SK-N-SH (cell line): ENCODE measurements at regions not wholly inside any gene's neighbourhood (a gene's known extent, or its start where the extent isn't known, plus 50 kb on each side); places are given as distances from the start of the nearest gene placed in this dataset.

Experiments
- CTCF ChIA-PET: fragments of 300-600, 350-600 bp; formaldehyde crosslinking; extraction: SDS; loops from one replicate; lab custom pipeline; 2021; lab: Yijun Ruan, JAX
- POLR2A ChIA-PET: fragments of 350-600 bp; sonication (Branson Sonifier 250); formaldehyde crosslinking; extraction: SDS; loops from one replicate; lab custom pipeline; 2020; ENCODE audit warnings: antibody characterized with exemption, inconsistent platforms; lab: Yijun Ruan, JAX
- DNase-seq: peaks from one replicate; pipeline ENCODE4 v3.0.0; 2012
- H2AFZ ChIP-seq: fragments of 200-600 bp; sonication (generic); 2 replicates; pipeline ENCODE4 v1.8.1; 2016; ENCODE audit warnings: antibody characterized with exemption, mild to moderate bottlenecking, low read depth
- H3F3A ChIP-seq: fragments of 200-600 bp; sonication (generic); replicated peaks from 2 replicates; pipeline ENCODE3; 2016; ENCODE audit warnings: antibody characterized with exemption, mild to moderate bottlenecking; ENCODE audit not compliant: insufficient read depth
- H3K27ac ChIP-seq, 2 experiments: fragments of 200-500 bp in 1 of 2; fragments of 200-600 bp in 1 of 2; sonication (Bioruptor generic) in 1 of 2; sonication (generic), shearing (Covaris generic) in 1 of 2; 2 replicates each; pipeline versions ENCODE4 v1.5.1 to v1.6.1; 2014 to 2016; ENCODE audit warnings: low read depth in 2 of 2, inconsistent platforms in 1 of 2, low read length in 1 of 2, mild to moderate bottlenecking in 1 of 2, mixed read lengths in 1 of 2
- H3K27me3 ChIP-seq: fragments of 200-600 bp; sonication (generic), shearing (Covaris generic); 2 replicates; pipeline ENCODE4 v1.6.1; 2016; ENCODE audit warnings: mixed run types; ENCODE audit not compliant: insufficient read depth
- H3K36me3 ChIP-seq, 2 experiments: fragments of 200-500 bp in 1 of 2; fragments of 200-600 bp in 1 of 2; sonication (Bioruptor generic) in 1 of 2; sonication (generic) in 1 of 2; replicated peaks in 1 of 2; 2 replicates each; pipeline versions ENCODE3 to v1.5.1; 2014 to 2016; ENCODE audit warnings: low read length in 1 of 2, mild to moderate bottlenecking in 1 of 2; ENCODE audit not compliant: insufficient read depth in 2 of 2, control insufficient read depth in 1 of 2
- H3K4me1 ChIP-seq, 2 experiments: fragments of 200-500 bp in 1 of 2; fragments of 200-600 bp in 1 of 2; sonication (Bioruptor generic) in 1 of 2; sonication (generic), shearing (Covaris generic) in 1 of 2; 2 replicates each; pipeline versions ENCODE4 v1.5.1 to v1.6.1; 2014 to 2016; ENCODE audit warnings: low read depth in 1 of 2, low read length in 1 of 2, mixed run types in 1 of 2; ENCODE audit not compliant: insufficient read depth in 2 of 2, control insufficient read depth in 1 of 2
- H3K4me2 ChIP-seq: fragments of 200-600 bp; sonication (generic), shearing (Covaris generic); 2 replicates; pipeline ENCODE4 v1.6.1; 2017; ENCODE audit warnings: mixed run types
- H3K4me3 ChIP-seq, 2 experiments: fragments of 200-500 bp in 1 of 2; fragments of 200-600 bp in 1 of 2; sonication (Bioruptor generic) in 1 of 2; sonication (generic), shearing (Covaris generic) in 1 of 2; 2 replicates each; pipeline versions ENCODE4 v1.5.1 to v1.8.1; 2014 to 2016; ENCODE audit warnings: low read depth in 2 of 2, inconsistent platforms in 1 of 2, low read length in 1 of 2, mild to moderate bottlenecking in 1 of 2, mixed read lengths in 1 of 2, moderate library complexity in 1 of 2
- H3K79me2 ChIP-seq: fragments of 200-600 bp; sonication (generic); 2 replicates; pipeline ENCODE4 v1.8.1; 2017; ENCODE audit warnings: mild to moderate bottlenecking; ENCODE audit not compliant: insufficient read depth
- H3K9ac ChIP-seq: fragments of 200-600 bp; sonication (generic); 2 replicates; pipeline ENCODE4 v1.6.1; 2017; ENCODE audit warnings: mixed run types
- H3K9me2 ChIP-seq: fragments of 200-600 bp; sonication (generic); 2 replicates; pipeline ENCODE4 v1.6.1; 2017; ENCODE audit warnings: mixed run types
- H3K9me3 ChIP-seq: fragments of 200-600 bp; sonication (generic); 2 replicates; pipeline ENCODE4 v1.6.1; 2017; ENCODE audit warnings: mixed run types, mild to moderate bottlenecking, moderate library complexity
- H4K20me1 ChIP-seq: fragments of 200-600 bp; sonication (generic); 2 replicates; pipeline ENCODE4 v1.6.1; 2017; ENCODE audit warnings: mild to moderate bottlenecking, mixed run types; ENCODE audit not compliant: insufficient read depth
- ELF1 ChIP-seq: IDR thresholded peaks from 2 replicates; pipeline ENCODE4 v1.4.0; 2012
- EZH2phosphoT487 ChIP-seq: fragments of 200-600 bp; sonication (generic); IDR thresholded peaks from 2 replicates; pipeline ENCODE4 v1.6.1; 2017; ENCODE audit warnings: low read depth, mixed run types, mild to moderate bottlenecking, antibody characterized with exemption, moderate library complexity, borderline replicate concordance
- FOSL2 ChIP-seq: IDR thresholded peaks from 2 replicates; pipeline ENCODE4 v1.4.0; 2012; ENCODE audit warnings: low read depth, mild to moderate bottlenecking, moderate library complexity, borderline replicate concordance
- GABPA ChIP-seq: IDR thresholded peaks from 2 replicates; pipeline ENCODE4 v1.4.0; 2012; ENCODE audit warnings: low read depth, mild to moderate bottlenecking
- MEF2A ChIP-seq: IDR thresholded peaks from 2 replicates; pipeline ENCODE4 v1.4.0; 2012; ENCODE audit warnings: low read depth, borderline replicate concordance
- MXI1 ChIP-seq: IDR thresholded peaks from 2 replicates; pipeline ENCODE4 v1.6.1; 2012; ENCODE audit warnings: mild to moderate bottlenecking, low read depth, low read length, improper control_type of control experiment
- NFIC ChIP-seq: IDR thresholded peaks from 2 replicates; pipeline ENCODE4 v1.4.0; 2012; ENCODE audit warnings: borderline replicate concordance
- NRF1 ChIP-seq: IDR thresholded peaks from 2 replicates; pipeline ENCODE4 v1.6.1; 2012; ENCODE audit warnings: low read depth, mild to moderate bottlenecking, low read length
- RFX5 ChIP-seq: IDR thresholded peaks from 2 replicates; pipeline ENCODE4 v1.6.1; 2012; ENCODE audit warnings: mild to moderate bottlenecking, improper control_type of control experiment, low read length
- RXRA ChIP-seq: IDR thresholded peaks from 2 replicates; pipeline ENCODE4 v1.4.0; 2012; ENCODE audit warnings: low read depth, mild to moderate bottlenecking, borderline replicate concordance
- TAF1 ChIP-seq: IDR thresholded peaks from 2 replicates; pipeline ENCODE4 v1.6.1; 2012; ENCODE audit warnings: low read depth, mild to moderate bottlenecking, low read length, moderate library complexity, borderline replicate concordance
- TCF12 ChIP-seq: IDR thresholded peaks from 2 replicates; pipeline ENCODE4 v1.4.0; 2012
- TEAD4 ChIP-seq: IDR thresholded peaks from 2 replicates; pipeline ENCODE4 v1.4.0; 2012; ENCODE audit warnings: mild to moderate bottlenecking, borderline replicate concordance; ENCODE audit not compliant: insufficient read depth
- YY1 ChIP-seq: IDR thresholded peaks from 2 replicates; pipeline ENCODE4 v1.4.0; 2012; ENCODE audit warnings: low read depth, mild to moderate bottlenecking
- WGBS: methylation state at CpG from one replicate; pipeline ENCODE4 v1.1.6; 2017; ENCODE audit warnings: low lambda C conversion rate; 5-methylcytosine and 5-hydroxymethylcytosine counted together
- TF ChIP-seq, protein P1 (sequence below): fragments of 150-350 bp; IDR thresholded peaks from 2 replicates; pipeline ENCODE4 v1.6.1; 2016; ENCODE audit warnings: mild to moderate bottlenecking, low read depth, low read length
- TF ChIP-seq, protein P2 (sequence below): IDR thresholded peaks from 2 replicates; pipeline ENCODE4 v1.6.1; 2012; ENCODE audit warnings: mild to moderate bottlenecking, low read depth, low read length, moderate library complexity
- TF ChIP-seq, protein P3 (sequence below): IDR thresholded peaks from 2 replicates; pipeline ENCODE4 v1.4.0; 2012; ENCODE audit warnings: low read depth, borderline replicate concordance
- TF ChIP-seq, protein P4 (sequence below): fragments of 150-350 bp; IDR thresholded peaks from 2 replicates; pipeline ENCODE4 v1.6.1; 2017; ENCODE audit warnings: antibody characterized with exemption, low read length, low read depth, borderline replicate concordance
- TF ChIP-seq, protein P5 (sequence below): IDR thresholded peaks from 2 replicates; pipeline ENCODE4; 2012

DNA sequence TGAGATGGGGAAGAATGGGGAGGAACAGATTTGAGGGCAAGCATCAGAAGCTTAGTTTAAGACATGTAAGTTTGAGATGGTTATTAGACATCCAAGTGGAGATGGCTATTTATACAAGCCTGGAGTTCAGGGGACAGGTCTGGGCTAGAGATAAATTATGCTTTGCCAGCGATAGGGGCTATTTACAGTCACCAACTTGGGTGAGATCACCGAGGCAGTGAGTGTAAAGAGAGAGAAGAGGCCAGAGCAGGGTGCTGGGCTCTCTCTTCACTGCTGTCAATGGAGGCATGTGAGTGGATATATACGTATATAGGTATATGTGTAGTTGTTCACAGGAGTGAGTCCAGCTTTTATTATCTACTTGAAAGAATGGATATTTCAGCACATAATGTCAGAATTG lies 81.0 kb downstream of the QPCT start:
- DNase-seq = no peak
- 82% methylated on average over 3 of the region's 3 CpGs for WGBS
- ChIA-PET CTCF (interaction anchor here (1.7 to 5.7 kb wide), 4 partner anchors 9 to 465 kb away, joined by 5 to 30 read pairs (median 12); no protein-coding TSS in a partner anchor), POLR2A (no interaction called here)
- Histone ChIP-seq H3K9me3 (0 out of 2 replicates have a peak, but pooled peaks cover 6% of the 10 kb centered on the region), H3K9me2 (no peaks in the 10 kb centered on the region), H3K27ac (no peak overlapping the region), H3K9ac (no peak overlapping the region), H4K20me1 (no peaks in the 10 kb centered on the region), H2AFZ (no peak overlapping the region), H3F3A (no peaks in the 10 kb centered on the region), H3K36me3 (no peaks in the 10 kb centered on the region), H3K4me1 (no peaks in the 10 kb centered on the region), H3K4me2 (no peak overlapping the region), H3K27me3 (no peaks in the 10 kb centered on the region), H3K4me3 (no peak overlapping the region), H3K79me2 (no peaks in the 10 kb centered on the region)
- TF ChIP-seq EZH2phosphoT487 (no peak), RFX5 (no peak), MEF2A (no peak), FOSL2 (no peak), TAF1 (no peak), YY1 (no peak), ELF1 (no peak), TCF12 (no peak)
- TF ChIP-seq, protein P1, sequence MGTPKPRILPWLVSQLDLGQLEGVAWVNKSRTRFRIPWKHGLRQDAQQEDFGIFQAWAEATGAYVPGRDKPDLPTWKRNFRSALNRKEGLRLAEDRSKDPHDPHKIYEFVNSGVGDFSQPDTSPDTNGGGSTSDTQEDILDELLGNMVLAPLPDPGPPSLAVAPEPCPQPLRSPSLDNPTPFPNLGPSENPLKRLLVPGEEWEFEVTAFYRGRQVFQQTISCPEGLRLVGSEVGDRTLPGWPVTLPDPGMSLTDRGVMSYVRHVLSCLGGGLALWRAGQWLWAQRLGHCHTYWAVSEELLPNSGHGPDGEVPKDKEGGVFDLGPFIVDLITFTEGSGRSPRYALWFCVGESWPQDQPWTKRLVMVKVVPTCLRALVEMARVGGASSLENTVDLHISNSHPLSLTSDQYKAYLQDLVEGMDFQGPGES = no peak
- TF ChIP-seq, protein P2, sequence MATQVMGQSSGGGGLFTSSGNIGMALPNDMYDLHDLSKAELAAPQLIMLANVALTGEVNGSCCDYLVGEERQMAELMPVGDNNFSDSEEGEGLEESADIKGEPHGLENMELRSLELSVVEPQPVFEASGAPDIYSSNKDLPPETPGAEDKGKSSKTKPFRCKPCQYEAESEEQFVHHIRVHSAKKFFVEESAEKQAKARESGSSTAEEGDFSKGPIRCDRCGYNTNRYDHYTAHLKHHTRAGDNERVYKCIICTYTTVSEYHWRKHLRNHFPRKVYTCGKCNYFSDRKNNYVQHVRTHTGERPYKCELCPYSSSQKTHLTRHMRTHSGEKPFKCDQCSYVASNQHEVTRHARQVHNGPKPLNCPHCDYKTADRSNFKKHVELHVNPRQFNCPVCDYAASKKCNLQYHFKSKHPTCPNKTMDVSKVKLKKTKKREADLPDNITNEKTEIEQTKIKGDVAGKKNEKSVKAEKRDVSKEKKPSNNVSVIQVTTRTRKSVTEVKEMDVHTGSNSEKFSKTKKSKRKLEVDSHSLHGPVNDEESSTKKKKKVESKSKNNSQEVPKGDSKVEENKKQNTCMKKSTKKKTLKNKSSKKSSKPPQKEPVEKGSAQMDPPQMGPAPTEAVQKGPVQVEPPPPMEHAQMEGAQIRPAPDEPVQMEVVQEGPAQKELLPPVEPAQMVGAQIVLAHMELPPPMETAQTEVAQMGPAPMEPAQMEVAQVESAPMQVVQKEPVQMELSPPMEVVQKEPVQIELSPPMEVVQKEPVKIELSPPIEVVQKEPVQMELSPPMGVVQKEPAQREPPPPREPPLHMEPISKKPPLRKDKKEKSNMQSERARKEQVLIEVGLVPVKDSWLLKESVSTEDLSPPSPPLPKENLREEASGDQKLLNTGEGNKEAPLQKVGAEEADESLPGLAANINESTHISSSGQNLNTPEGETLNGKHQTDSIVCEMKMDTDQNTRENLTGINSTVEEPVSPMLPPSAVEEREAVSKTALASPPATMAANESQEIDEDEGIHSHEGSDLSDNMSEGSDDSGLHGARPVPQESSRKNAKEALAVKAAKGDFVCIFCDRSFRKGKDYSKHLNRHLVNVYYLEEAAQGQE = no peak
- TF ChIP-seq, protein P3, sequence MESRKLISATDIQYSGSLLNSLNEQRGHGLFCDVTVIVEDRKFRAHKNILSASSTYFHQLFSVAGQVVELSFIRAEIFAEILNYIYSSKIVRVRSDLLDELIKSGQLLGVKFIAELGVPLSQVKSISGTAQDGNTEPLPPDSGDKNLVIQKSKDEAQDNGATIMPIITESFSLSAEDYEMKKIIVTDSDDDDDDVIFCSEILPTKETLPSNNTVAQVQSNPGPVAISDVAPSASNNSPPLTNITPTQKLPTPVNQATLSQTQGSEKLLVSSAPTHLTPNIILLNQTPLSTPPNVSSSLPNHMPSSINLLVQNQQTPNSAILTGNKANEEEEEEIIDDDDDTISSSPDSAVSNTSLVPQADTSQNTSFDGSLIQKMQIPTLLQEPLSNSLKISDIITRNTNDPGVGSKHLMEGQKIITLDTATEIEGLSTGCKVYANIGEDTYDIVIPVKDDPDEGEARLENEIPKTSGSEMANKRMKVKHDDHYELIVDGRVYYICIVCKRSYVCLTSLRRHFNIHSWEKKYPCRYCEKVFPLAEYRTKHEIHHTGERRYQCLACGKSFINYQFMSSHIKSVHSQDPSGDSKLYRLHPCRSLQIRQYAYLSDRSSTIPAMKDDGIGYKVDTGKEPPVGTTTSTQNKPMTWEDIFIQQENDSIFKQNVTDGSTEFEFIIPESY = no peak

DNA sequence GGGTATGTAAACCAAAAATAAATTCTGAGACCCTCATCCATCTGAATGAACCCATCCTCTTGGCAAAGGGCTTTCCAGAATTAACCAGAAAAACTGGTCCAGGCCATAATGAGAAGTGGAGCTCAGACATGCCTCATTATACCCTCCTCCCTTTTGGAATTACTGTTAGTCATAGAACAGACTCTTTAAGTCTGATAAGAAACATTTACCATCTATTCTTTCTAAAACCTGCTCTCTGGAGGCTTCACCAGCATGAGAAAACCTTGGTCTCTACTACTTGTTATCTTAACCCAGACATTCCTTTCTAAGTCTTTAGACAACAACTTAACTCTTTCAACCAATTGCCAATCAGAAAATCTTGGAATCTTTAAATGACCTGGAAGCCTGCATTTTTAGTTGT lies 82.8 kb downstream of the QPCT start:
- Histone ChIP-seq H3K9me3 (0 out of 2 replicates have a peak, but pooled peaks cover 6% of the 10 kb centered on the region), H3K36me3 (no peaks in the 10 kb centered on the region), H3F3A (no peaks in the 10 kb centered on the region), H3K4me1 (no peaks in the 10 kb centered on the region), H4K20me1 (no peaks in the 10 kb centered on the region), H3K79me2 (no peaks in the 10 kb centered on the region), H3K4me2 (no peak overlapping the region), H3K4me3 (no peak overlapping the region), H3K9me2 (no peaks in the 10 kb centered on the region), H3K27ac (no peak overlapping the region), H2AFZ (no peak overlapping the region), H3K9ac (no peak overlapping the region), H3K27me3 (no peaks in the 10 kb centered on the region)
- no peak for DNase-seq
- CTCF ChIA-PET = interaction anchor here (0.8 to 5.7 kb wide), 3 partner anchors 12 to 451 kb away, joined by 8 to 30 read pairs (median 18); no protein-coding TSS in a partner anchor
- no peak for TF ChIP-seq TAF1
- no peak for TF ChIP-seq NRF1
- no peak for TF ChIP-seq ELF1
- no peak for TF ChIP-seq TEAD4
- no peak for TF ChIP-seq MXI1
- TF ChIP-seq RXRA = no peak
- TF ChIP-seq, protein P4, sequence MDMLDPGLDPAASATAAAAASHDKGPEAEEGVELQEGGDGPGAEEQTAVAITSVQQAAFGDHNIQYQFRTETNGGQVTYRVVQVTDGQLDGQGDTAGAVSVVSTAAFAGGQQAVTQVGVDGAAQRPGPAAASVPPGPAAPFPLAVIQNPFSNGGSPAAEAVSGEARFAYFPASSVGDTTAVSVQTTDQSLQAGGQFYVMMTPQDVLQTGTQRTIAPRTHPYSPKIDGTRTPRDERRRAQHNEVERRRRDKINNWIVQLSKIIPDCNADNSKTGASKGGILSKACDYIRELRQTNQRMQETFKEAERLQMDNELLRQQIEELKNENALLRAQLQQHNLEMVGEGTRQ = no peak
- TF ChIP-seq, protein P5, sequence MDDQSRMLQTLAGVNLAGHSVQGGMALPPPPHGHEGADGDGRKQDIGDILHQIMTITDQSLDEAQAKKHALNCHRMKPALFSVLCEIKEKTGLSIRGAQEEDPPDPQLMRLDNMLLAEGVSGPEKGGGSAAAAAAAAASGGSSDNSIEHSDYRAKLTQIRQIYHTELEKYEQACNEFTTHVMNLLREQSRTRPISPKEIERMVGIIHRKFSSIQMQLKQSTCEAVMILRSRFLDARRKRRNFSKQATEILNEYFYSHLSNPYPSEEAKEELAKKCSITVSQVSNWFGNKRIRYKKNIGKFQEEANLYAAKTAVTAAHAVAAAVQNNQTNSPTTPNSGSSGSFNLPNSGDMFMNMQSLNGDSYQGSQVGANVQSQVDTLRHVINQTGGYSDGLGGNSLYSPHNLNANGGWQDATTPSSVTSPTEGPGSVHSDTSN = no peak
- no peak for TF ChIP-seq GABPA
- no peak for TF ChIP-seq NFIC
- POLR2A ChIA-PET = no interaction called here
